ENCODE measurements at regions not wholly inside any gene's neighbourhood (a gene's known extent, or its start where the extent isn't known, plus 50 kb on each side); places are given as distances from the start of the nearest gene placed in this dataset.
"Not testable (repeated sequence)": the region's sequence is repeated elsewhere in the genome, so short reads cannot be mapped to it uniquely, and the experiment has no call there.

DNA sequence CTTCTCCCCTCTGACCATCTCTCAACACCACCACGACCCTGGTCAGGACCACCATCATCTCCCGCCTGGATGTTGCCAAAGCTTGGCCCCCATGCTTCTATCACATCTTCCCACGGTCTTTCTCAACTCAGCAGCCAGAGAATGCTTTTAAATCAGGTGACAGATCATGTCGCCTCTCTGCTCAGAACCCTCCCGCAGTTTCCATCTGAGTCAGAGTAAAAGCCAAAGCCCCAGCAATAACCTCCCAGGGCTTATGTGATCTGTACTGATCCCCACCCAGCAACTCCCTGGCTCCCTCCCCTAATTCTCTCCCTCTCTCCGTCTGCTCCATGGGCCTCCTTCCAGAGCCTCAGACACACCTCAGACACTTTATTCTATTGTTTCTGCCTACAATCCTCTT is 193.1 kb downstream of the CEP170 start:
- TF ChIP-seq CTCF, POLR2A (IDR thresholded peaks at IDR 0.05): not testable (repeated sequence)

All from Peyer's patch (tissue), 4 donors.